ENCODE measurements at regions not wholly inside any gene's neighbourhood (a gene's known extent, or its start where the extent isn't known, plus 50 kb on each side); places are given as distances from the start of the nearest gene placed in this dataset.

- no peak for DNase-seq (ENCODE audit: extremely low read depth, low read depth)
Measured at GRCh38 chr12:113766131-113766878, 199.8 kb downstream of the RBM19 start.

- no peak for DNase-seq (ENCODE audit: extremely low read depth, low read depth)
Measured at GRCh38 chr12:113764661-113765060, 201.5 kb downstream of the RBM19 start.

- no peak for DNase-seq (ENCODE audit: extremely low read depth, low read depth)
Measured at GRCh38 chr12:113762882-113763816, 203.0 kb downstream of the RBM19 start.

- DNase-seq (ENCODE audit: extremely low read depth, low read depth), result no peak
Measured at GRCh38 chr12:113762155-113762881, 203.8 kb downstream of the RBM19 start.

- no peak for DNase-seq (ENCODE audit: extremely low read depth, low read depth)
Measured at GRCh38 chr12:113759135-113759534, 207.0 kb downstream of the RBM19 start.

- no peak for DNase-seq (ENCODE audit: extremely low read depth, low read depth)
Measured at GRCh38 chr12:113758165-113758924, 207.8 kb downstream of the RBM19 start.

GRCh38 chr12:113757221-113758002 is 208.7 kb downstream of the RBM19 start:
- no peak for DNase-seq (ENCODE audit: extremely low read depth, low read depth)

- DNase-seq (ENCODE audit: extremely low read depth, low read depth), result no peak
Measured at GRCh38 chr12:113756609-113757008, 209.5 kb downstream of the RBM19 start.

GRCh38 chr12:113755098-113755497 is 211.0 kb downstream of the RBM19 start:
- DNase-seq (ENCODE audit: extremely low read depth, low read depth), result no peak

GRCh38 chr12:113751513-113751912 is 214.6 kb downstream of the RBM19 start:
- DNase-seq (ENCODE audit: extremely low read depth, low read depth), result no peak

GRCh38 chr12:113749433-113749815 is 216.7 kb downstream of the RBM19 start:
- no peak for DNase-seq (ENCODE audit: extremely low read depth, low read depth)

- no peak for DNase-seq (ENCODE audit: extremely low read depth, low read depth)
Measured at GRCh38 chr12:113748707-113749432, 217.3 kb downstream of the RBM19 start.

- no peak for DNase-seq (ENCODE audit: extremely low read depth, low read depth)
Measured at GRCh38 chr12:113747017-113747416, 219.1 kb downstream of the RBM19 start.

- no peak for DNase-seq (ENCODE audit: extremely low read depth, low read depth)
Measured at GRCh38 chr12:113744802-113745395, 221.2 kb downstream of the RBM19 start.

GRCh38 chr12:113742801-113743200 is 223.3 kb downstream of the RBM19 start:
- DNase-seq (ENCODE audit: extremely low read depth, low read depth), result no peak

- DNase-seq (ENCODE audit: extremely low read depth, low read depth), result no peak
Measured at GRCh38 chr12:113740699-113741098, 225.4 kb downstream of the RBM19 start.

- no peak for DNase-seq (ENCODE audit: extremely low read depth, low read depth)
Measured at GRCh38 chr12:113735131-113735530, 231.0 kb downstream of the RBM19 start.

GRCh38 chr12:113734503-113734902 is 231.6 kb downstream of the RBM19 start:
- no peak for DNase-seq (ENCODE audit: extremely low read depth, low read depth)

GRCh38 chr12:113732916-113733315 is 233.2 kb downstream of the RBM19 start:
- DNase-seq (ENCODE audit: extremely low read depth, low read depth), result no peak

All from NCI-H460 (cell line).